AG09319 (cell line): ENCODE measurements at regions not wholly inside any gene's neighbourhood (a gene's known extent, or its start where the extent isn't known, plus 50 kb on each side); places are given as distances from the start of the nearest gene placed in this dataset.

Source experiments
- DNase-seq: peaks from one replicate; pipeline ENCODE4 v3.0.0-alpha.2; 2010; ENCODE audit warnings: low read depth; ENCODE audit errors: extremely low read depth
- CTCF ChIP-seq: IDR thresholded peaks from 2 replicates; pipeline ENCODE4 v1.5.1; 2011; ENCODE audit warnings: low read depth, mild to moderate bottlenecking, inconsistent platforms, low read length, moderate library complexity

GRCh38 chr2:217279140-217279539, 419.3 kb upstream of the TNP1 start:
- TF ChIP-seq CTCF: no peak
- DNase-seq: no peak

- no peak for DNase-seq
- TF ChIP-seq CTCF: no peak
Observed at GRCh38 chr2:217277646-217278398, 418.0 kb upstream of the TNP1 start.

- no peak for TF ChIP-seq CTCF
- no peak for DNase-seq
Observed at GRCh38 chr2:217276433-217276832, 416.6 kb upstream of the TNP1 start.

- DNase-seq: no peak
- no peak for TF ChIP-seq CTCF
Observed at GRCh38 chr2:217275091-217275490, 415.2 kb upstream of the TNP1 start.

GRCh38 chr2:217274578-217274977, 414.7 kb upstream of the TNP1 start:
- DNase-seq: no peak
- TF ChIP-seq CTCF: no peak

GRCh38 chr2:217273851-217274250, 414.0 kb upstream of the TNP1 start:
- TF ChIP-seq CTCF: no peak
- no peak for DNase-seq

- no peak for DNase-seq
- no peak for TF ChIP-seq CTCF
Observed at GRCh38 chr2:217273162-217273561, 413.3 kb upstream of the TNP1 start.
